GM19238 (cell line): ENCODE measurements at regions not wholly inside any gene's neighbourhood (a gene's known extent, or its start where the extent isn't known, plus 50 kb on each side); places are given as distances from the start of the nearest gene placed in this dataset.
A peak's percentile ranks its signal among the peaks of the same experiment; 100 is the strongest.
"Not testable (repeated sequence)": the region's sequence is repeated elsewhere in the genome, so short reads cannot be mapped to it uniquely, and the experiment has no call there.

ENCODE experiments used
- DNase-seq: peaks from one replicate; pipeline ENCODE4 v3.0.0; 2011; ENCODE audit warnings: low spot score; ENCODE audit not compliant: insufficient read length

GRCh38 chr12:17007442-17008040 lies 401.6 kb upstream of the LMO3 start:
- not testable (repeated sequence) for DNase-seq

- not testable (repeated sequence) for DNase-seq
Observed at GRCh38 chr12:16998538-16998937, 392.6 kb upstream of the LMO3 start.

- DNase-seq = no peak
Observed at GRCh38 chr12:16984484-16984883, 378.5 kb upstream of the LMO3 start.

GRCh38 chr12:16972923-16973770 lies 367.2 kb upstream of the LMO3 start:
- DNase-seq = no peak

- no peak for DNase-seq
Observed at GRCh38 chr12:16962889-16963288, 356.9 kb upstream of the LMO3 start.

GRCh38 chr12:16955083-16955657 lies 349.2 kb upstream of the LMO3 start:
- DNase-seq = no peak

- DNase-seq = no peak
Observed at GRCh38 chr12:16949871-16950667, 344.1 kb upstream of the LMO3 start.

GRCh38 chr12:16949371-16949770 lies 343.4 kb upstream of the LMO3 start:
- no peak for DNase-seq

- no peak for DNase-seq
Observed at GRCh38 chr12:16946704-16947103, 340.7 kb upstream of the LMO3 start.

GRCh38 chr12:16939871-16940306 lies 333.9 kb upstream of the LMO3 start:
- peak; percentile 7 for DNase-seq

- no peak for DNase-seq
Observed at GRCh38 chr12:16927259-16927658, 321.3 kb upstream of the LMO3 start.

GRCh38 chr12:16920451-16920850 lies 314.5 kb upstream of the LMO3 start:
- no peak for DNase-seq

GRCh38 chr12:16919551-16919950 lies 313.6 kb upstream of the LMO3 start:
- DNase-seq = no peak

GRCh38 chr12:16914853-16915252 lies 308.9 kb upstream of the LMO3 start:
- DNase-seq = no peak

GRCh38 chr12:16913832-16914490 lies 308.0 kb upstream of the LMO3 start:
- DNase-seq = no peak

- no peak for DNase-seq
Observed at GRCh38 chr12:16901946-16902345, 296.0 kb upstream of the LMO3 start.

GRCh38 chr12:16893426-16893825 lies 287.5 kb upstream of the LMO3 start:
- DNase-seq = no peak

GRCh38 chr12:16891673-16892072 lies 285.7 kb upstream of the LMO3 start:
- no peak for DNase-seq

GRCh38 chr12:16884819-16885218 lies 278.9 kb upstream of the LMO3 start:
- DNase-seq = no peak

- no peak for DNase-seq
Observed at GRCh38 chr12:16884056-16884455, 278.1 kb upstream of the LMO3 start.

- DNase-seq = no peak
Observed at GRCh38 chr12:16881986-16882570, 276.1 kb upstream of the LMO3 start.
